ENCODE measurements at regions not wholly inside any gene's neighbourhood (a gene's known extent, or its start where the extent isn't known, plus 50 kb on each side); places are given as distances from the start of the nearest gene placed in this dataset.

- TF ChIP-seq CTCF (IDR thresholded peaks at IDR 0.05) (no peak), POLR2A (IDR thresholded peaks at IDR 0.05) (no peak)
Measured at GRCh38 chr12:4856596-4856995, 53.1 kb upstream of the KCNA1 start.
